ENCODE measurements at regions not wholly inside any gene's neighbourhood (a gene's known extent, or its start where the extent isn't known, plus 50 kb on each side); places are given as distances from the start of the nearest gene placed in this dataset.

DNA sequence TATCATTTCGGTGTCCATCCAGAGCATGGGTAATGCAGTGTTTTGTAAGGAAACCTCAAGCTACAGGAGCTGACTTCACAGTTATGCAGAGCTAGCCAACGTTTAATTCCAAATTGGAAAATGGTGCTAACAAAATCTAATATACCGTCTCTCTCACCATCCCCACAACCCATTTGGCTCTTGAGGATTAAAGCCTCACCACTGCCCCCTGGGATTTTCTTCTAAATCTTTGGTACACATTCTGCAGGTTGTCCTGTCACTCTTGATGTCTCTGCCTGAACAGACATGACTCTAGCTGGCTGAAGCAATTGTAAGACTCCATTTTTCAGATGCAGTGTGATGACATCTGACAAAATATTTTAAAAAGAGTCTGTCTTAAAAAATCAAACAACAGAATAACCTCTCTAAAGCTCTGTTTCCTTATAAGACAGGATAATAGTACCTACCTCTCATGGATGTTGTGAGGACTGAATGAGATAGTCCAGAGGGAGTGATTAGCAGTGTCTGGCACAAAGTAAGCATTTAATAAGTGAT, 451.8 kb downstream of the SUCLA2 start:
- no peaks in the 10 kb centered on the region for H3K9me3 ChIP-seq (ENCODE audit: control insufficient read depth, low read depth, low read length)
- no peaks in the 10 kb centered on the region for H4K20me1 ChIP-seq (ENCODE audit: control insufficient read depth, extremely low read depth, insufficient read depth, low read length)
- no peaks in the 10 kb centered on the region for H3K36me3 ChIP-seq (ENCODE audit: control insufficient read depth in 2 of 2, extremely low read depth in 1 of 2, insufficient read depth in 2 of 2, low read length in 2 of 2)
- dilution Hi-C loops (cut with MboI; ENCODE audit: extremely low pct_ligation_motif_present, low sequenced_read_pairs), result no loop called here
- no peaks in the 10 kb centered on the region for H3K4me1 ChIP-seq (ENCODE audit: control insufficient read depth, extremely low read depth, insufficient read depth, low read length)
- H3K9me1 ChIP-seq (ENCODE audit: control insufficient read depth, extremely low read depth, insufficient read depth, low read length), result no peaks in the 10 kb centered on the region
- H3K27ac ChIP-seq (ENCODE audit: control insufficient read depth, insufficient read depth, low read length), result no peak overlapping the region
- H3K9ac ChIP-seq (ENCODE audit: control insufficient read depth, extremely low read depth, insufficient read depth, low read length), result no peak overlapping the region
- no peak overlapping the region for H2AFZ ChIP-seq (ENCODE audit: control insufficient read depth, low read length)
- DNase-seq (ENCODE audit: low read depth, low spot score) (no peak), FAIRE-seq (no peak)
- H3K79me2 ChIP-seq (ENCODE audit: control insufficient read depth, insufficient read depth, low read length), result no peaks in the 10 kb centered on the region
- peaks cover 4% of the 10 kb centered on the region for H3K27me3 ChIP-seq (ENCODE audit: control insufficient read depth, extremely low read depth, insufficient read depth, low read length)
- no peak for TF ChIP-seq EZH2 (IDR thresholded peaks at IDR 0.05; ENCODE audit: low read length)
- TF ChIP-seq, protein P1, sequence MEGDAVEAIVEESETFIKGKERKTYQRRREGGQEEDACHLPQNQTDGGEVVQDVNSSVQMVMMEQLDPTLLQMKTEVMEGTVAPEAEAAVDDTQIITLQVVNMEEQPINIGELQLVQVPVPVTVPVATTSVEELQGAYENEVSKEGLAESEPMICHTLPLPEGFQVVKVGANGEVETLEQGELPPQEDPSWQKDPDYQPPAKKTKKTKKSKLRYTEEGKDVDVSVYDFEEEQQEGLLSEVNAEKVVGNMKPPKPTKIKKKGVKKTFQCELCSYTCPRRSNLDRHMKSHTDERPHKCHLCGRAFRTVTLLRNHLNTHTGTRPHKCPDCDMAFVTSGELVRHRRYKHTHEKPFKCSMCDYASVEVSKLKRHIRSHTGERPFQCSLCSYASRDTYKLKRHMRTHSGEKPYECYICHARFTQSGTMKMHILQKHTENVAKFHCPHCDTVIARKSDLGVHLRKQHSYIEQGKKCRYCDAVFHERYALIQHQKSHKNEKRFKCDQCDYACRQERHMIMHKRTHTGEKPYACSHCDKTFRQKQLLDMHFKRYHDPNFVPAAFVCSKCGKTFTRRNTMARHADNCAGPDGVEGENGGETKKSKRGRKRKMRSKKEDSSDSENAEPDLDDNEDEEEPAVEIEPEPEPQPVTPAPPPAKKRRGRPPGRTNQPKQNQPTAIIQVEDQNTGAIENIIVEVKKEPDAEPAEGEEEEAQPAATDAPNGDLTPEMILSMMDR (optimal IDR thresholded peaks at IDR 0.05 in 1 of 3, IDR thresholded peaks at IDR 0.05 in 1 of 3, conservative IDR thresholded peaks at IDR 0.05 in 1 of 3; ENCODE audit: extremely low read depth in 1 of 3, insufficient read depth in 2 of 3, low read length in 3 of 3), result no peak
- no peak overlapping the region for H3K4me2 ChIP-seq (ENCODE audit: control insufficient read depth, extremely low read depth, insufficient read depth, low read depth, low read length)
- no peak overlapping the region for H3K4me3 ChIP-seq (ENCODE audit: control insufficient read depth in 2 of 3, extremely low read depth in 1 of 3, insufficient read depth in 2 of 3, low read depth in 1 of 3, low read length in 3 of 3)

DNA sequence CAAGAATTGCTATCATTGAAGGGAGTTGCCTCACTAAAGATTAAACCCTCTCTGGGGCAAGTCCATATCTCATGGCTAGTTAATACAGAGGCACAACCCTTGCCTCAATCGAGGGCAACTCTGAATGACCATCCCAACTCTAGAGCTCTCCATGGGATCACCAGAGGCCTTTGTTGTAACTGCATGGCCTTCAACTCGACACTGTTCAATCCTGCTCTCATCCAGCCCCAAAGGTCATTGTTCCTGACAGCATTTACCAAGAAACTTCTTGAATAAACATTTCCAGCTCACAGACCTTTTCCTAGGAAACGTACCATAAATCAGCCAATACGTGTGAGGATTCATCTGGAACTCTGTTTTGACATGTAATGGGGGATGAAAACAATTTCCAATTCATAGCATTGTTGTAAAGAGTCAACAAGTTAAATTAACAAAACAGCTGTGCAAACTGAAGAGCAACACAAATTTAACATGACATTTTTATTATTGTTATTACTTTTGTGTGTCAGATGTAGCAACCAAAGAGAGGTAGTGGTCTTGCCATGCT, 452.7 kb downstream of the SUCLA2 start:
- FAIRE-seq, result no peak
- no peak overlapping the region for H3K4me3 ChIP-seq (ENCODE audit: control insufficient read depth in 2 of 3, extremely low read depth in 1 of 3, insufficient read depth in 2 of 3, low read depth in 1 of 3, low read length in 3 of 3)
- dilution Hi-C loops (cut with MboI; ENCODE audit: extremely low pct_ligation_motif_present, low sequenced_read_pairs), result no loop called here

More for the DNA sequence above, 452.7 kb downstream of the SUCLA2 start:
- Histone ChIP-seq H3K27ac (ENCODE audit: control insufficient read depth, insufficient read depth, low read length) (no peak overlapping the region), H3K36me3 (ENCODE audit: control insufficient read depth in 2 of 2, extremely low read depth in 1 of 2, insufficient read depth in 2 of 2, low read length in 2 of 2) (no peaks in the 10 kb centered on the region), H3K9me3 (ENCODE audit: control insufficient read depth, low read depth, low read length) (no peaks in the 10 kb centered on the region), H3K79me2 (ENCODE audit: control insufficient read depth, insufficient read depth, low read length) (no peaks in the 10 kb centered on the region), H4K20me1 (ENCODE audit: control insufficient read depth, extremely low read depth, insufficient read depth, low read length) (no peaks in the 10 kb centered on the region), H3K27me3 (ENCODE audit: control insufficient read depth, extremely low read depth, insufficient read depth, low read length) (peaks cover 4% of the 10 kb centered on the region), H3K4me1 (ENCODE audit: control insufficient read depth, extremely low read depth, insufficient read depth, low read length) (no peaks in the 10 kb centered on the region), H3K9me1 (ENCODE audit: control insufficient read depth, extremely low read depth, insufficient read depth, low read length) (no peaks in the 10 kb centered on the region), H3K4me2 (ENCODE audit: control insufficient read depth, extremely low read depth, insufficient read depth, low read depth, low read length) (no peak overlapping the region), H2AFZ (ENCODE audit: control insufficient read depth, low read length) (no peak overlapping the region), H3K9ac (ENCODE audit: control insufficient read depth, extremely low read depth, insufficient read depth, low read length) (no peak overlapping the region)
- DNase-seq (ENCODE audit: low read depth, low spot score), result no peak
- no peak for TF ChIP-seq EZH2 (IDR thresholded peaks at IDR 0.05; ENCODE audit: low read length)
- TF ChIP-seq, protein P1 (optimal IDR thresholded peaks at IDR 0.05 in 1 of 3, IDR thresholded peaks at IDR 0.05 in 1 of 3, conservative IDR thresholded peaks at IDR 0.05 in 1 of 3; ENCODE audit: extremely low read depth in 1 of 3, insufficient read depth in 2 of 3, low read length in 3 of 3), result no peak
